GM21576 (cell line): ENCODE measurements at regions not wholly inside any gene's neighbourhood (a gene's known extent, or its start where the extent isn't known, plus 50 kb on each side); places are given as distances from the start of the nearest gene placed in this dataset.
"Not testable (repeated sequence)": the region's sequence is repeated elsewhere in the genome, so short reads cannot be mapped to it uniquely, and the experiment has no call there.

Experiments
- ATAC-seq: cut with Tn5 transposase; IDR thresholded peaks from one replicate; pipeline ENCODE4 v1.9.1; 2021; ENCODE audit warnings: mild to moderate bottlenecking, moderate library complexity; ENCODE audit not compliant: unreplicated experiment

- ATAC-seq: no peak
These were observed 76.1 kb upstream of the PDSS1 start for GRCh38 chr10:26621243-26621888.

- ATAC-seq: no peak
These were observed 75.4 kb upstream of the PDSS1 start for GRCh38 chr10:26621889-26622711.

- ATAC-seq: no peak
These were observed 74.6 kb upstream of the PDSS1 start for GRCh38 chr10:26622891-26623290.

GRCh38 chr10:26624006-26624405, 73.5 kb upstream of the PDSS1 start:
- no peak for ATAC-seq

GRCh38 chr10:26626066-26626465, 71.4 kb upstream of the PDSS1 start:
- ATAC-seq: no peak

- no peak for ATAC-seq
These were observed 70.2 kb upstream of the PDSS1 start for GRCh38 chr10:26627324-26627723.

- peak; percentile 73 for ATAC-seq
These were observed 69.1 kb upstream of the PDSS1 start for GRCh38 chr10:26628395-26628794.

GRCh38 chr10:26632171-26632570, 65.3 kb upstream of the PDSS1 start:
- not testable (repeated sequence) for ATAC-seq

- ATAC-seq: not testable (repeated sequence)
These were observed 63.4 kb upstream of the PDSS1 start for GRCh38 chr10:26634111-26634510.

- ATAC-seq: no peak
These were observed 59.8 kb upstream of the PDSS1 start for GRCh38 chr10:26637521-26638275.

- ATAC-seq: no peak
These were observed 57.1 kb upstream of the PDSS1 start for GRCh38 chr10:26640391-26640790.

GRCh38 chr10:26642896-26643653, 54.4 kb upstream of the PDSS1 start:
- ATAC-seq: no peak

- no peak for ATAC-seq
These were observed 49.8 kb upstream of the PDSS1 start for GRCh38 chr10:26647602-26648244.
